C4-2B (cell line): ENCODE measurements at regions not wholly inside any gene's neighbourhood (a gene's known extent, or its start where the extent isn't known, plus 50 kb on each side); places are given as distances from the start of the nearest gene placed in this dataset.

Experiments used
- ZFX ChIP-seq: fragments of 450-650 bp; IDR thresholded peaks from 2 replicates; pipeline ENCODE4 v1.6.1; 2017
- TF ChIP-seq, protein P1 (sequence below): fragments of 450-650 bp; conservative IDR thresholded peaks from 2 replicates; pipeline ENCODE4 v1.5.1; 2017; ENCODE audit warnings: mild to moderate bottlenecking

DNA sequence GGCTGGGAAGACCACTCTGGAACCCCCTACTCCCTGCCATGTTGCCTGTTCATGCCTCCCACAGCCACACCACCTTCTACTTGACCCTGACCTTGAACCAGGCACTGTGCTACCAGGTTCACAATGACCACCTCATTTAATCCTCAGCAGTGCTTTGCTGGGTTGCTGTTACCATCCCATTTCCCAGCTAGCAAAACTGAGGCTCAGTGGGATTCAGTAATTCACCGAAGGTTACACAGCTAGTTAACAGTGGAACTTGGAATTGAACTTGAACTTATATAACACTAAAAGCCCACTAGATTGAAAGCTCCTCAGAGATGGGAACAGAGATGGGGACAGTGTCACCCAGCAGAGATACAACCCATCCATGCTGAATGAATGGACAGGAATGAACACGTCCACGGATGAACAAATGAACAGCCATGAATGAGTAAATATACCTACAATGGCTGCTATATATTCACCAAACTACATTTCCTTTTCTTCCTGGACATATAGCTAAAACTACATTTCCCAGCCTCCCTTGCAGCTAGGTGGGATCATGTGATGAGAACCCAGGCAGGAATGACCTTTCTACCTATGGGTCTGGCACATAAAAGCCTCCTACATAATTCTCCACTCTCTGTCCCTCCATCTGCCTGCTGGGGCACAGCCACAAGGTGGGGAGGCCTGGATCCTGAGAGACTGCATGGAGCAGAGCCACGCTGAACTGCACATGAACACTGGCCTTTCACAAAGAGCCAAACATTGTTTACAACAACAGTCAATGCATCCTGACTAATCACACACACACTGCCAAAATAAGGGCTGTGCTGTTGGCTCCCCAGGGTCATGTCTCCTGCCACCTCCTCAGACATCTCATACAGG is 94.8 kb downstream of the RMI2 start:
- TF ChIP-seq, protein P1, sequence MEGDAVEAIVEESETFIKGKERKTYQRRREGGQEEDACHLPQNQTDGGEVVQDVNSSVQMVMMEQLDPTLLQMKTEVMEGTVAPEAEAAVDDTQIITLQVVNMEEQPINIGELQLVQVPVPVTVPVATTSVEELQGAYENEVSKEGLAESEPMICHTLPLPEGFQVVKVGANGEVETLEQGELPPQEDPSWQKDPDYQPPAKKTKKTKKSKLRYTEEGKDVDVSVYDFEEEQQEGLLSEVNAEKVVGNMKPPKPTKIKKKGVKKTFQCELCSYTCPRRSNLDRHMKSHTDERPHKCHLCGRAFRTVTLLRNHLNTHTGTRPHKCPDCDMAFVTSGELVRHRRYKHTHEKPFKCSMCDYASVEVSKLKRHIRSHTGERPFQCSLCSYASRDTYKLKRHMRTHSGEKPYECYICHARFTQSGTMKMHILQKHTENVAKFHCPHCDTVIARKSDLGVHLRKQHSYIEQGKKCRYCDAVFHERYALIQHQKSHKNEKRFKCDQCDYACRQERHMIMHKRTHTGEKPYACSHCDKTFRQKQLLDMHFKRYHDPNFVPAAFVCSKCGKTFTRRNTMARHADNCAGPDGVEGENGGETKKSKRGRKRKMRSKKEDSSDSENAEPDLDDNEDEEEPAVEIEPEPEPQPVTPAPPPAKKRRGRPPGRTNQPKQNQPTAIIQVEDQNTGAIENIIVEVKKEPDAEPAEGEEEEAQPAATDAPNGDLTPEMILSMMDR, result no peak
- TF ChIP-seq ZFX, result no peak
